Occipital lobe (tissue), 1 donor: ENCODE measurements at regions not wholly inside any gene's neighbourhood (a gene's known extent, or its start where the extent isn't known, plus 50 kb on each side); places are given as distances from the start of the nearest gene placed in this dataset.

Experiments
- DNase-seq: peaks from one replicate; lab custom pipeline; 2025; lab: John Stamatoyannopoulos, UW

DNA sequence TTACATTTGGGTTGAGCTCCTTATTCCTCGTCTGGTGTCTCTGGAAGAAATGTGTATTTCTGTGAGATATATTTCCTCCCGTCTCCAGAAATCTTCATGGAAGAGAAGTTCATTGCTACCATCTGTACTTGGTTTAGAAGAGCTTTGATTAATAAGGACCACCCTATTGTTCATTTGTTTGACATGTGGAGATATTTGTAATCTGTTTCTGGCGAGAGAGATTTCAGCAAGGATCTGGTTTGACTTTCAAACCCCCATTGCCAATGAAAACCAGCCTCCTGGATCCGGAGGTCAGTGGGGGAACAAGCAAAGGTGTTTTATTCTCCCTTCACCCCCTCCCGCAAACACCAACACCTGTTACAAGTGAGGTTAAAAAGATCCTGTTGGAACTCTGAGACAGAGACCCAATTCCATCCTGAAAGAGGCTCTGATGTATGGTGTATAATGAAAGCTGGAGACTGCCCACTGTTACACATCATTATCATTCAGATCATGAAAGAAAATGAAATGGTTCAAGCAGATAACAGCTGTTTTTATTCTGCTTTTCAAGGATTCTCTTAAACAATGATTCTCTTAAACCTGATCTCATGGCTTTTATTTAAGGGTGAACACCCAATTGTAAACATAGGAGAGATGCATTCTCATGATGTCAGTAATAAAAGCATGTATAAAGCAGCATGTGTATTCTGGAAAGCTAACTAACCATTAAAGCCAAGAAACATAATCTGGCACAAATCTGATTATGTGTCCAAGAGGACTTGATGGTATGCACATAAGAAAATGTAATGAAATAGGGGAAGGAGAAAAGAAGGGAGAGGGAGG, 393.5 kb upstream of the ADGRL2 start:
- no peak for DNase-seq

DNA sequence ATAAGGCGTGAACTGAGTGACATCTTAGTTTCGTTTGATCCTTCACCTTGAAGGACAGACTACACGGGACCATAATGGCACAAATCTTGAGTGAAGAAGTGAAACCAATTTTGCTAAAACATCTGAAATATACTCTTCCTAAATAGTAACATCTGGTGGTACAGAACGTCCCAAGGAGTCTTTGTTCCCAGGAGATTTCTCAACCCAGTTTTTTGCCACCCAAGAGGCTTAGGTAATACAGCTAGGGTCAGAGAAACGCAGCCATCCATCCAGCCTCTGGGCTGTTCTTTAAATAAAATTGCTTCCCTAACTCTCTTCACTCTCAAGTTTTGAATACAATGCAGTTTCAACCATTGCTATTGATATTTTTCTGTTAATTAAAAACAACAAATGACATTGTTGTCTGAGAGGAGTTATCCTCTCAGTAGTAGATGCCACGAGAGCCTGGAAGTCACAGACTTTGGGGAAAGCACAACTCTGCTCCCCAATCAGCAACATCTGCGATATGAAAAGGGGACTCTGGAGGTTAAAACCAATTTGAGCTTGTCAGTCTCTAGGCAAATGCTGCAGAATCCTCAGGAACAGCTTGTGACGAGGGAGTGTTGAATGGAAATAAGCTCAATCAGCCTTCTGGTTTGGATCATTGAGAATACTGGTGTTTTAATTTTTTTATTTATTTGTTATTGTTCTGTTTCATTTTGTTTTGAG, 394.3 kb upstream of the ADGRL2 start:
- DNase-seq = no peak

DNA sequence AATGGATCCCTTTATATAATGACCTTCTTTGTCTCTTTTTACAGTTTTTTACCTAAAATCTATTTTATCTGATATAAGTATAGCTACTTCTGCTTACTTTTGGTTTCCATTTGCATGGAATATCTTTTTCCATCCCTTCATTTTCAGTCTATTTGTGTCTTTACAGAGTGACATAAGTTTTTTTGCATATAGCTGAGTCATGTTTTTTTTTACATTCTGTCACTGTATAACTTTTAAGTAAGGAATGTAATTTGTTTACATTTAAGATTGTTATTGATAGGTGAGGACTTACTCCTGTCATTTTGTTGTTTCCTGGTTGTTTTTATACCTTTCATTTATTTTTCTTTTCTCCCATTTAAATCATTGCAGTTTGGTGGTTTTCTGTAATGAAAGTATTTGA, 402.7 kb upstream of the ADGRL2 start:
- no peak for DNase-seq

DNA sequence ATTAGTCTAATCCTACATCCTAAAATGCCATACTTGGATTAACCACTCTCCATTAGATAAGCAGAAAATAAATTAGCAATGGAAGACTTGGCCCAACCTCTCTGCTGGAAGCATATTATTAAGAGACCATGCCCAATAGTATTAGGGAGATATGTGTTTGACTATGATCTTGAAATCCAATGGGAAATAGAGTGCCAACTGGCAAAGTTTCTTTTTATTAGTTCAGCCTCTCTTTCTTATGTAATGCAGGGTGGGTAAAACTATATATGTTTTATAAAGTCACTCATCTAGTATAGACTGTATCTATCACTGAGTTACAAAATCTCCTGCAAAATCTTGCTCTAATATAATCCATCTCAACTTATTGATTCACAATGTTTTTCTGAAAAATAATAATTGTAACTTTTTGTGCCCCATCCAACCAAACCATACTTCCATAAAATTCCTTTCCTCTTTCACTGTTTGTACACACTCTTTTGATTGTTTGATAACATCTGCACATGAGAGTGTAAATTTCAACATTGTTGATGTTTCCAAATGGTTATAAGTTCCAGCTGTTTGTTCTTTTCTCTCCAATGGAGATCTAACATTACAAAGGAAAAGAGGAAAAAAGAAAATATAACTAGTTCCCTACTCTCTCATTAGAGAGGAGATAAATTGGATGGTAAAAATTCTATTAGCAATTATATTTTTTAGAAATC, 408.1 kb upstream of the ADGRL2 start:
- no peak for DNase-seq

GRCh38 chr1:81391125-81391828, 409.5 kb upstream of the ADGRL2 start:
- peak; percentile 5 for DNase-seq

- no peak for DNase-seq
Observed at GRCh38 chr1:81388435-81388834, 412.3 kb upstream of the ADGRL2 start.

DNA sequence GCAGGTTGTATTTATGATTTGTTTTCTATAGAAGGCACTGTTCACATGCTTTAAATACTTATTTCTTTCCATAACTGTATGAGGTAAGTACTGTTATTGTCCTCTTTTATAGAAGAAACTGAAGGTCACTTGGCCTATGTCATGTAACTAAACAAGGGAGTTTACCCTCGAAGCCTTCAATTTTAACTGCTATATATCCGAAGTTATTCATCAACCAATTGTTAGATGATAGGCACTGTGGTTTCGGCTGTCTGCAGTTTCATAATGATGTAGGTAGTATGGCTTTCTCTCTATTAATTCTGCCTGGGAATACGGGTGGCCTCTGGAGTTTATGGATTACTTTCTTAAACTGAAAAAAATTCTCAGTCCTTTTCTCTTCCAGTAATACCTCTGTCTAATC, 413.3 kb upstream of the ADGRL2 start:
- DNase-seq = no peak

- no peak for DNase-seq
Observed at GRCh38 chr1:81382561-81382960, 418.2 kb upstream of the ADGRL2 start.

DNA sequence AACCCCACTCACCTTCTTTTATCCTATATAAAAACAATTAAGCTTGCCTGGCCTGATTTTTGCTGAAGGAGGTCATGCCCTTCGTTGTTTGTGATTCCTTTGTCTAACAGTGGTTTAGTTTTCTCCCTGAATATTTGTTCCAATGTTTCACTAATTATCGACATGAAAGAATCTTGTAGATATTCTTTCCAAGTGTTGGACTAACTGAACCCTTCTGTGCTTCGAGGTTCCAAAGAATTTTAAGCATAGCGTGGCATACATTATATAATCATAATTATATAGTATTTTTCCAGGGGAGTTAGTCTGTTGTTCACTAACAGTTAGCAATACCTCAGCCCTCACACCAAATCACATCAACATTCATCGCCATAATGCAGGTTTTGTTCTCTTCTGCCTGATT, 418.9 kb upstream of the ADGRL2 start:
- DNase-seq = no peak

DNA sequence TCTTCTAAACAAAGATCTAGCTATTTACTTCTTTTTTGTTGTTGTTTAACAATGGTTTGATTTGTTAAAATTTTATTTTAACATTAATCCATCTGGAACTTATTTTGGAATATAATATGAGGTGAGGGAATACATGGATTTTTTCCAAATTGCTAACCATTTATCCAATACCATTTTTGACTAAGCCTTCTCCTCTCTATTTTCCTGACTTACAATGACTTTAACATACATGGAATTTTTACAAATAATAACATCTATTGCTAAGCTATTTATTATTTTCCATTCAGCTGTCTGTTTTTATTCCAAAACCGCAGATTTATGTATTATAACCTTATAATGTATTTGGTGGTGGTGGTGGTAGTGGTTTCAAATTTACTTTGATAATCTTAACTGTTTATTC, 420.3 kb upstream of the ADGRL2 start:
- DNase-seq = no peak

GRCh38 chr1:81379430-81379829, 421.3 kb upstream of the ADGRL2 start:
- no peak for DNase-seq

DNA sequence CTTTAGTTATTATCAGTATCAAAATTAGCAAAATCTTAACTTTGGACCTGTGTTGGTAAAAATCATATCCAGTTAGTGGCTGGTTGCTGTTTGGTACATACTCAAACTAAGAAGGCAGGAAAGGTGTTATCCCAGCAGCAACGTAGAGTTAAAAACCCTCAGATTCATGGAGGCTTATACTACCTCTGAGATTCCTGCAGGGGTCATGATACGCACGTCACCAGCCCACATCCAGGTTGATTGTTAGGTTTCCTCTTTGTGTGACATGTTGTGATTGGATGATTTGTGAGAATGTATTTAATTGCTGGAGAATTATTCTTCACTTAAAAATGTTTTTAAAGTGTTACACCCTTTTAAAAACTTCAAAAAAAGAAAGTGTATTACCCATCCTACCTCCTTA, 423.3 kb upstream of the ADGRL2 start:
- no peak for DNase-seq

- DNase-seq = peak; percentile 7
Observed at GRCh38 chr1:81375884-81376548, 424.7 kb upstream of the ADGRL2 start.

- DNase-seq = no peak
Observed at GRCh38 chr1:81374481-81374880, 426.3 kb upstream of the ADGRL2 start.

GRCh38 chr1:81371864-81372263, 428.9 kb upstream of the ADGRL2 start:
- no peak for DNase-seq

DNA sequence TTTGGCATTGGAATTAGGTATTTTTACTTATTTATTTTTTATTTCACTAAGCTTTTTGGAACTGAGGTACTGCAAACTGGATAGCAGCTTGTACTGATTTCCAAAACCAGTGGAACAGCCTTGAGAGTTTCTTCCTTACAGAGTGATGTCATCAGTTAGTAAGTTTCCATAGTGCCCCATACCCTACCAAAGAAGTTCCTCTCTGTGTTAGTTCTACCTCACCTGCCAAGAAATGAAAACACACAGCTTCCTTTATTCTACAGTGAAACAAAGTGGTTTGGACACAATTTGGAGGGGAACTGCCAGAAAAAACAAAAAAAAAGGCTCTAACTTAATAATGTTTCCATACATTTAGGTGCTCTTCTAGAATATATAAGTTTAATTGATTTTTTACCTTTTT, 430.9 kb upstream of the ADGRL2 start:
- no peak for DNase-seq

DNA sequence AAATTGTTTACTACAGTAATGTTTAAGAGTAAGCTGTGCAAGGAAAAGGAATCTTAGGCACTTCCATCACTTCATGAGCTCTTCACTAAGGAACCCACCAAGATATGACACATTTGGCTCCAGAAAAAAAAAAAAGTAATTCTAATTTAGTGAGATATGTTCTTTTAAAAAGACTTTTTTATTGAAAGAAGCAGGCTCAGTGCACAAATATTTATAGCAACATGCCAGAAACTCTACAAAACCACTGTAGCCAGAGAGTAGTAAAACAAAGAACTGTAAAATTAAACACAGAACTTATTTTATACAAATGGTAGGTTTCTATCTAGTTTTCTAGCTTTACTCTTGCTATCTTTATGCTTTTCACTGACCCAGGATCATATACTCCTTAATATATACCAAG, 434.6 kb upstream of the ADGRL2 start:
- no peak for DNase-seq

GRCh38 chr1:81364088-81364487, 436.6 kb upstream of the ADGRL2 start:
- DNase-seq = no peak

- no peak for DNase-seq
Observed at GRCh38 chr1:81358151-81358550, 442.6 kb upstream of the ADGRL2 start.

DNA sequence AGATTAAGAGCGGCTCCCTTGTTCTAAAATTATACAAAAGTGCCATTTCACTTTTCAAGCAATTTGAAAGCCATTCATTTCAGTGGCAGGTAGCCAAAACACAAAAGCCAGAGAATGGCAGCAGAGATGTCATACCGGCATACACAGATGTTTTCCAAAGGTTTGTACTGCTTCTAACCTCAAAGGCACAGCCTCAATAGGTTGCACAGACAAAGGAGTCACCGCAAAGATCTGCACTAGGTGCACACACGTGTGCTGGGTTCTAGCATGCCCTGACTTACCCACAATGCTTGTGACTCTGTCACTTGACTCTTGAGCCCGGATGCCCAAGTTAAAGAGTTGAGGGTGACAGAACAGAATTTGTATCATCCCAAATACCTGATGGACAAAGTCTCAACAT, 448.9 kb upstream of the ADGRL2 start:
- no peak for DNase-seq
